Ectodermal cell (in vitro differentiated cells): ENCODE measurements at regions not wholly inside any gene's neighbourhood (a gene's known extent, or its start where the extent isn't known, plus 50 kb on each side); places are given as distances from the start of the nearest gene placed in this dataset.

ENCODE experiments used
- H3K27ac ChIP-seq: 2 replicates; pipeline ENCODE4 v1.7.0; 2013; ENCODE audit warnings: mild to moderate bottlenecking, low read depth, low read length; ENCODE audit not compliant: insufficient read depth, poor library complexity, severe bottlenecking
- H3K27me3 ChIP-seq: 2 replicates; pipeline ENCODE4 v1.7.0; 2013; ENCODE audit warnings: mild to moderate bottlenecking, low read length; ENCODE audit not compliant: insufficient read depth, control insufficient read depth, poor library complexity, severe bottlenecking
- H3K36me3 ChIP-seq: one replicate; pipeline ENCODE4 v1.7.0; 2013; ENCODE audit warnings: low read length; ENCODE audit not compliant: control insufficient read depth, insufficient read depth
- H3K4me1 ChIP-seq: one replicate; pipeline ENCODE4 v1.7.0; 2013; ENCODE audit warnings: low read length; ENCODE audit not compliant: control insufficient read depth, insufficient read depth
- H3K4me3 ChIP-seq: 2 replicates; pipeline ENCODE4 v1.7.0; 2013; ENCODE audit warnings: low read depth, low read length, control low read depth; ENCODE audit not compliant: insufficient read depth
- H3K9me3 ChIP-seq: 2 replicates; pipeline ENCODE4 v1.7.0; 2013; ENCODE audit warnings: mild to moderate bottlenecking, low read length, moderate library complexity; ENCODE audit not compliant: control insufficient read depth
- WGBS, 2 experiments: methylation state at CpG; one replicate each; pipeline ENCODE4 v1.1.7; 2013; ENCODE audit warnings: missing lambda C conversion rate in 2 of 2; 5-methylcytosine and 5-hydroxymethylcytosine counted together

DNA sequence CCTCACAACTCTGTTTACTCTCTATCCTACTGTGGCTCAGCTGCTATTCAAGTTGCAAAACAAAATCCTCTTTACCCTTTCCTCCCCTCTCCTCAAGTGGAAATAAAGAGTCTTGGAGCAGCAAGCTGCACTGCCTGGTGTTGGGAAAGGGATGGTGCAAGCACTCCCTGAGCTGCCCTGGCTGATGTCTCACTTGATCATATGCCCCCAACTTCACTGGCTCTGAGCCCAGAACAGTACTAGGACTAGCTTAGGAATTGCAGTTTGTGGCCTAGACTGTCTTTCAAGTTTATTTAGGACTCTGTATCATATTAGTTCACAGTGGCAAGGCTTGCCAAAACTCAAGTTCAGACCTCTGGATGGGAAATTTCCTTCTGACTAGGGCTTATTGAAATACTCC lies 1683.8 kb upstream of the SEL1L start:
- Histone ChIP-seq H3K36me3 (no peaks in the 10 kb centered on the region), H3K9me3 (no peaks in the 10 kb centered on the region), H3K27me3 (no peaks in the 10 kb centered on the region)

DNA sequence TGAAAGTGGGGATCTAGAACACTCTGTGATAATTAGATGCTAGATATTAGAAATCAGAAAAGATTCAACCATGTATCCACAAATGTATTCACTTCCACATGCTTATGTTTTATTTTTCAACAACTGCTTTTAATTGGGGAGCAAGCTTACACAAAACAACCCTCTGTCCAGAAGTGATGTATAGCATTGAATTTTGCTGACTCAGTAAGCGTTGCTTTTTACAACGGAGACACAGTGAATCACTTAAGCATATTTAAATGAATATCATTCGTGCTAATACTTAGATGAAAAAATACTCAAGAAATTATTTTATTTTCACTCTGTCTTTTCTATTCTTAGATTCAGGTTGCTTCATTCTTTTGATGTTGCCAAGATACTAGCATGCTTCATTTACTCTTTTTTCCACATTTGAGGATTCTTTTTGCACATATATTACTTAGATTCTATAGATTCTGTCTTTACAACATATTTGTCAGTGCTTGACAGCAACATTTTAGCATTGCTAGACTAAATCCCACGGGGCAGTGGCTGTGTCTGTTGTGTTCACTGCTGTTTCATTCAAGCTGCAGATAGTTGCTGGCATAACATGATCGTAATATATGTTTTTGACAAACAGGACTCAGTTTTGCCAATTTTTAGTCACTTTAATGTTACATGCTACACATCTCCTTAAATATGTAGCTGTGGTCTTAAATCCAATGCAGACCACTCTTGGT lies 1714.4 kb upstream of the SEL1L start:
- H3K9me3 ChIP-seq = no peaks in the 10 kb centered on the region
- H3K4me3 ChIP-seq = no peak overlapping the region
- no peak overlapping the region for H3K27ac ChIP-seq
- no peaks in the 10 kb centered on the region for H3K4me1 ChIP-seq
- WGBS, 2 experiments = 84 to 95% methylated on average over 3 to 5 of the region's 5 CpGs
- H3K27me3 ChIP-seq = no peaks in the 10 kb centered on the region
- H3K36me3 ChIP-seq = no peaks in the 10 kb centered on the region

More for the DNA sequence above, 1683.8 kb upstream of the SEL1L start:
- Histone ChIP-seq H3K27ac (no peak overlapping the region), H3K4me3 (no peak overlapping the region), H3K4me1 (no peaks in the 10 kb centered on the region)

DNA sequence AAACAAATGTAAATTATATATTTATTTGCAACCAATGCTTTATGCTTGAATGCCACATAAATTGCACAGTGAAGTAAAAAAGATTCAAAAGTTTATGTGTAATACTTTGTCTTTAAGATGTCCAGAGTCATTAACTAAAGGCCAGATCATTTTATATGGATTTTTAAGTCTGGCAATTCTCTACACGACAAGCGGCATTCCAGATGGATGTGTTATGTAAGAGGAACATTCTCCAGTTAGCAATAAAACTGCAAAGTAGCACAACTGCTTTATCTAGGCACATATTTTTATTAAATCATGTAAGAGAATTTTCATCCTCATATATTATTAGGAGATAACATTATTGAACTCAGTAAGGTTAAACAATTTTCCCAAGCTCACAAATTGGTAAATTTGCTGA lies 1717.7 kb upstream of the SEL1L start:
- H3K4me1 ChIP-seq = no peaks in the 10 kb centered on the region
- H3K27ac ChIP-seq = no peak overlapping the region
- WGBS, 2 experiments = 94 to 100% methylated on average over 2 of the region's 2 CpGs
- no peak overlapping the region for H3K4me3 ChIP-seq
- no peaks in the 10 kb centered on the region for H3K36me3 ChIP-seq
- H3K27me3 ChIP-seq = no peaks in the 10 kb centered on the region
- H3K9me3 ChIP-seq = no peaks in the 10 kb centered on the region

- H3K4me1 ChIP-seq = no peaks in the 10 kb centered on the region
- H3K36me3 ChIP-seq = no peaks in the 10 kb centered on the region
- H3K4me3 ChIP-seq = no peak overlapping the region
- no peak overlapping the region for H3K27ac ChIP-seq
- no peaks in the 10 kb centered on the region for H3K27me3 ChIP-seq
- no peaks in the 10 kb centered on the region for H3K9me3 ChIP-seq
- 90 to 96% methylated on average over 2 of the region's 2 CpGs for WGBS, 2 experiments
These were observed 1720.2 kb upstream of the SEL1L start for GRCh38 chr14:83253870-83254269.

DNA sequence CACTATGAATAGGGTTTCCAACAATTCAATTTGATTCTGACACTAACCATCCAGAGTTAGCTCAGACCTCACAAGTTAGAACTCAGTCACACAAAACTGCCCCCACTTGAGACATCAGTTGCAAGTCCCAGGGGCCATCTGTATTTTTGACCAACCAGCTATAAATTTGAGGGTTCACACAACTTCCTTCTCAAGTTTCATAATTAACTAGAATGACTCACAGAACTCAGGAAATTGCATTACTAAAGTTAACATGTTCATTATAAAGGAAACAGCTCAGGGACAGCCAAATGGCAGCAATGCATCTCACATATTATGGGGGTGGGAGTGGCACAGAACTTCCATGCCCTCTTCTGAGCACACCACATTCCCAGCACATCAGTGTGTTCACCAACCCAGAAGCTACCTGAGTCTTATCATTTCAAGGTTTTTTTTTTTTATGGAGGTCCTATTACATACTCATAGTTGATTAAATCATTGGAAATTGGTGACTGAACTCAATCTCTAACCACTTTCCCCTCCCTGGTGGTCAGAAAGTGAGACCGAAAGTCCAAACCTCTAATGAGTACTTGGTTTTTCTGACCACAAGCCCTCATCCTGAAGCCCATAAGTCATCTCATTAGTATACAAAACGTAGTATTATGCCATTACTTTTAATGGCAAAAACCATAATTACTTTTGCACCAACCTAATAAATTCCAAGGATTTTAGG lies 1721.5 kb upstream of the SEL1L start:
- 92 to 95% methylated on average over 2 of the region's 2 CpGs for WGBS, 2 experiments

GRCh38 chr14:83255727-83256090 lies 1722.1 kb upstream of the SEL1L start:
- Histone ChIP-seq H3K27me3 (no peaks in the 10 kb centered on the region), H3K9me3 (no peaks in the 10 kb centered on the region), H3K4me3 (no peak overlapping the region), H3K27ac (no peak overlapping the region), H3K4me1 (no peaks in the 10 kb centered on the region), H3K36me3 (no peaks in the 10 kb centered on the region)
- WGBS, 2 experiments = 90 to 100% methylated on average over 1 of the region's 1 CpG

More for the DNA sequence above, 1721.5 kb upstream of the SEL1L start:
- Histone ChIP-seq H3K36me3 (no peaks in the 10 kb centered on the region), H3K4me3 (no peak overlapping the region), H3K9me3 (no peaks in the 10 kb centered on the region), H3K27me3 (no peaks in the 10 kb centered on the region), H3K27ac (no peak overlapping the region), H3K4me1 (no peaks in the 10 kb centered on the region)

- Histone ChIP-seq H3K9me3 (no peaks in the 10 kb centered on the region), H3K27me3 (no peaks in the 10 kb centered on the region), H3K27ac (no peak overlapping the region), H3K36me3 (no peaks in the 10 kb centered on the region), H3K4me1 (no peaks in the 10 kb centered on the region), H3K4me3 (no peak overlapping the region)
- WGBS, 2 experiments = 71 to 95% methylated on average over 3 to 5 of the region's 5 CpGs
These were observed 1724.1 kb upstream of the SEL1L start for GRCh38 chr14:83257466-83258439.

DNA sequence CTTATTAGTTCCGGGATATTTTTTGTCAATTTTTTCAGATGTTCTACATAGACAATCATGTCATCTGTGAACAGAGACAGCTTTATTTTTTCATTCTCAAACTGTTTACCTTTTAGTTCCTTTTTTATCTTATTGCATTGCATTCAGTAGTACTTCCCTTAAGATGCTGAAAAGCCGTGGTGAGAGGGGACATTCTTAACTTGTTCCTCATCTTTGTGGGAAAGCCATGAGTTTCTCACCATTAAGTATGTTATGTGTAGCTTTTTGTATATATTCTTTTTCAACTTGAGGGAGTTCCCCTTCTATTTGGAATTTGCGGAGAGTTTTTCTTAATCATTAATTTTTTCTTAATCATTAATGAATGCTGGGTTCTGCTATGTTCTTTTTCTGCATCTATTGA lies 1727.1 kb upstream of the SEL1L start:
- 90 to 92% methylated on average over 2 of the region's 3 CpGs for WGBS, 2 experiments
- Histone ChIP-seq H3K9me3 (no peaks in the 10 kb centered on the region), H3K4me1 (no peaks in the 10 kb centered on the region), H3K27me3 (no peaks in the 10 kb centered on the region), H3K36me3 (no peaks in the 10 kb centered on the region), H3K4me3 (no peak overlapping the region), H3K27ac (no peak overlapping the region)

GRCh38 chr14:83269583-83269982 lies 1735.9 kb upstream of the SEL1L start:
- Histone ChIP-seq H3K36me3 (no peaks in the 10 kb centered on the region), H3K9me3 (no peaks in the 10 kb centered on the region), H3K27me3 (no peaks in the 10 kb centered on the region), H3K4me3 (no peak overlapping the region), H3K4me1 (no peaks in the 10 kb centered on the region), H3K27ac (no peak overlapping the region)
- WGBS, 2 experiments = 100% methylated on average over 3 of the region's 3 CpGs; no CpG with 5 or more reads in 1 of the 2 experiments

DNA sequence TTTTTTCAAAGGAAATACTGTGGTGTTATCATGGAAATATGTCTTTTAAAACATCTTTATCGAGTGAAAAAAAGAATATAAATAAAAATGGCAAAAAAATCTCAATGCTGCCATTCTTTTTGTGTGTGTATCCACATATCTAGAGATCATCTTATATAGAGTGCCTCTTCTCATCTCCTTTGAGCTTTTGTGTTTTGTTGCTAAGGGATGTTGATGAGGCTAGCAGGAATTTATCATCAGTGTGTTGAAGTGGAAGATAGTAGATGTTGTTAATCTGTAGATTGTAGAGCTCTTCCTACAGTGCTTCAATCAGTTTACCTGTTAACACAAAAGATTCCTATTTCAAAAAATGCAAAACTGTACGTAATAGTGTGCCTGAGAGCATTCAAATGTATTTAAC lies 1738.0 kb upstream of the SEL1L start:
- WGBS, 2 experiments = 91 to 97% methylated on average over 1 to 2 of the region's 2 CpGs
- no peaks in the 10 kb centered on the region for H3K36me3 ChIP-seq
- no peaks in the 10 kb centered on the region for H3K27me3 ChIP-seq
- no peak overlapping the region for H3K4me3 ChIP-seq
- H3K27ac ChIP-seq = no peak overlapping the region
- no peaks in the 10 kb centered on the region for H3K9me3 ChIP-seq
- no peaks in the 10 kb centered on the region for H3K4me1 ChIP-seq
